CD4-positive, alpha-beta T cell treated with Interleukin-4 for 4 hours (primary cell): ENCODE measurements at regions not wholly inside any gene's neighbourhood (a gene's known extent, or its start where the extent isn't known, plus 50 kb on each side); places are given as distances from the start of the nearest gene placed in this dataset.
"Not testable (repeated sequence)": the region's sequence is repeated elsewhere in the genome, so short reads cannot be mapped to it uniquely, and the experiment has no call there.

Experiments
- DNase-seq: peaks from one replicate; pipeline ENCODE4 v3.0.0-alpha.2; 2020

GRCh38 chr11:11715075-11715474 lies 93.3 kb upstream of the GALNT18 start:
- DNase-seq = not testable (repeated sequence)

GRCh38 chr11:11710556-11710955 lies 88.8 kb upstream of the GALNT18 start:
- DNase-seq = no peak

GRCh38 chr11:11709447-11710239 lies 87.8 kb upstream of the GALNT18 start:
- DNase-seq = no peak

- no peak for DNase-seq
Observed at GRCh38 chr11:11708256-11708655, 86.5 kb upstream of the GALNT18 start.

- DNase-seq = no peak
Observed at GRCh38 chr11:11706028-11706427, 84.2 kb upstream of the GALNT18 start.

GRCh38 chr11:11703885-11704284 lies 82.1 kb upstream of the GALNT18 start:
- DNase-seq = no peak

- no peak for DNase-seq
Observed at GRCh38 chr11:11701070-11701469, 79.3 kb upstream of the GALNT18 start.

GRCh38 chr11:11697796-11698195 lies 76.0 kb upstream of the GALNT18 start:
- DNase-seq = no peak

- DNase-seq = no peak
Observed at GRCh38 chr11:11691296-11692151, 69.7 kb upstream of the GALNT18 start.

GRCh38 chr11:11681536-11681935 lies 59.7 kb upstream of the GALNT18 start:
- no peak for DNase-seq

- DNase-seq = no peak
Observed at GRCh38 chr11:11677672-11678356, 56.0 kb upstream of the GALNT18 start.

GRCh38 chr11:11675671-11676181 lies 53.9 kb upstream of the GALNT18 start:
- DNase-seq = no peak

GRCh38 chr11:11672789-11673188 lies 51.0 kb upstream of the GALNT18 start:
- no peak for DNase-seq

- no peak for DNase-seq
Observed at GRCh38 chr11:11672101-11672500, 50.3 kb upstream of the GALNT18 start.
